Testis (tissue), 2 donors: ENCODE measurements at regions not wholly inside any gene's neighbourhood (a gene's known extent, or its start where the extent isn't known, plus 50 kb on each side); places are given as distances from the start of the nearest gene placed in this dataset.

Experiments
- POLR2A ChIP-seq: fragments of 450-650 bp; IDR thresholded peaks from one replicate; pipeline ENCODE4 v1.6.1; 2017; ENCODE audit warnings: antibody characterized with exemption, mild to moderate bottlenecking, moderate library complexity
- TF ChIP-seq, protein P1 (sequence below), 3 experiments: fragments of 450-650 bp in 2 of 3; fragments of 200-600 bp in 1 of 3; sonication (generic) in 1 of 3; IDR thresholded peaks; one replicate each; pipeline ENCODE4 v1.5.1; 2016 to 2019; ENCODE audit warnings: antibody characterized with exemption in 3 of 3, mild to moderate bottlenecking in 2 of 3, moderate library complexity in 1 of 3

- TF ChIP-seq, protein P1, sequence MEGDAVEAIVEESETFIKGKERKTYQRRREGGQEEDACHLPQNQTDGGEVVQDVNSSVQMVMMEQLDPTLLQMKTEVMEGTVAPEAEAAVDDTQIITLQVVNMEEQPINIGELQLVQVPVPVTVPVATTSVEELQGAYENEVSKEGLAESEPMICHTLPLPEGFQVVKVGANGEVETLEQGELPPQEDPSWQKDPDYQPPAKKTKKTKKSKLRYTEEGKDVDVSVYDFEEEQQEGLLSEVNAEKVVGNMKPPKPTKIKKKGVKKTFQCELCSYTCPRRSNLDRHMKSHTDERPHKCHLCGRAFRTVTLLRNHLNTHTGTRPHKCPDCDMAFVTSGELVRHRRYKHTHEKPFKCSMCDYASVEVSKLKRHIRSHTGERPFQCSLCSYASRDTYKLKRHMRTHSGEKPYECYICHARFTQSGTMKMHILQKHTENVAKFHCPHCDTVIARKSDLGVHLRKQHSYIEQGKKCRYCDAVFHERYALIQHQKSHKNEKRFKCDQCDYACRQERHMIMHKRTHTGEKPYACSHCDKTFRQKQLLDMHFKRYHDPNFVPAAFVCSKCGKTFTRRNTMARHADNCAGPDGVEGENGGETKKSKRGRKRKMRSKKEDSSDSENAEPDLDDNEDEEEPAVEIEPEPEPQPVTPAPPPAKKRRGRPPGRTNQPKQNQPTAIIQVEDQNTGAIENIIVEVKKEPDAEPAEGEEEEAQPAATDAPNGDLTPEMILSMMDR (IDR thresholded peaks at IDR 0.05): no peak
- TF ChIP-seq POLR2A: no peak
Measured at GRCh38 chr13:31413516-31413915, 213.7 kb downstream of the B3GLCT start.
